HepG2 (cell line): ENCODE measurements at regions not wholly inside any gene's neighbourhood (a gene's known extent, or its start where the extent isn't known, plus 50 kb on each side); places are given as distances from the start of the nearest gene placed in this dataset.

Experiments used
- ATAC-seq: fragments of 200-7000 bp; cut with Tn5 transposase; 3 replicates; pipeline ENCODE4 v1.9.1; 2020; ENCODE audit warnings: mild to moderate bottlenecking, moderate library complexity
- BruUV-seq: library from RNA; stranded (reverse); fragments of 400-500 nt; replicated peaks from 2 replicates; lab custom pipeline; 2021; lab: Mats Ljungman, UMichigan
- CTCF ChIA-PET: fragments of 300-600 bp; formaldehyde crosslinking; extraction: SDS; loops from one replicate; lab custom pipeline; 2021; ENCODE audit warnings: low total read pairs, inconsistent platforms, low intra/inter-chr PET ratio; lab: Yijun Ruan, JAX
- POLR2A ChIA-PET: fragments of 350-600 bp; sonication (Branson Sonifier 250); formaldehyde crosslinking; loops from one replicate; lab custom pipeline; 2020; ENCODE audit warnings: antibody characterized with exemption, inconsistent platforms; lab: Yijun Ruan, JAX
- DNase-seq: peaks from one replicate; pipeline ENCODE4 v3.0.0-alpha.2; 2015; ENCODE audit warnings: low spot score
- FAIRE-seq: peaks from 3 replicates; lab custom pipeline; 2011; peaks lifted over from hg19 to GRCh38; lab: Jason Lieb, UNC
- H2AFZ ChIP-seq: one replicate; pipeline ENCODE4 v1.6.1; 2011; ENCODE audit warnings: low read length, inconsistent platforms
- H3K27ac ChIP-seq: fragments of 300-600 bp; 3 replicates; pipeline ENCODE4 v1.8.0; 2011; ENCODE audit warnings: mixed run types, mild to moderate bottlenecking, mixed read lengths, low read length, inconsistent platforms; ENCODE audit not compliant: insufficient read depth; ENCODE audit errors: extremely low read length
- H3K27me3 ChIP-seq, 2 experiments: fragments of 200-600 bp in 1 of 2; 2 replicates in 1 of 2; 3 replicates in 1 of 2; pipeline versions ENCODE4 v1.6.0 to v1.8.0; 2011; ENCODE audit warnings: low read length in 2 of 2, mild to moderate bottlenecking in 2 of 2, moderate library complexity in 2 of 2, inconsistent platforms in 1 of 2; ENCODE audit not compliant: insufficient read depth in 2 of 2, control insufficient read depth in 1 of 2
- H3K36me3 ChIP-seq, 2 experiments: fragments of 200-600 bp in 1 of 2; replicated peaks in 1 of 2; 2 replicates in 1 of 2; 3 replicates in 1 of 2; pipeline versions ENCODE4 v1.5.1 to v1.8.0; 2011; ENCODE audit warnings: low read length in 2 of 2, inconsistent platforms in 1 of 2; ENCODE audit not compliant: insufficient read depth in 2 of 2, control insufficient read depth in 1 of 2
- H3K4me1 ChIP-seq: 2 replicates; pipeline ENCODE4 v1.5.1; 2012; ENCODE audit warnings: low read length, inconsistent platforms; ENCODE audit not compliant: insufficient read depth
- H3K4me2 ChIP-seq: 2 replicates; pipeline ENCODE4 v1.6.0; 2011; ENCODE audit warnings: low read depth, low read length, inconsistent platforms
- H3K4me3 ChIP-seq, 3 experiments: fragments of 200-600 bp in 1 of 3; sonication (generic), shearing (Covaris generic) in 1 of 3; replicated peaks in 1 of 3; 2 replicates each; pipeline ENCODE4 v1.5.1; 2011 to 2016; ENCODE audit warnings: low read length in 3 of 3, inconsistent platforms in 2 of 3, low read depth in 2 of 3, mild to moderate bottlenecking in 2 of 3, control low read depth in 1 of 3, mixed read lengths in 1 of 3; ENCODE audit not compliant: insufficient read depth in 1 of 3
- H3K79me2 ChIP-seq: one replicate; pipeline ENCODE4 v1.6.1; 2011; ENCODE audit warnings: low read length, inconsistent platforms; ENCODE audit not compliant: insufficient read depth
- H3K9ac ChIP-seq: 2 replicates; pipeline ENCODE4 v1.6.0; 2011; ENCODE audit warnings: mild to moderate bottlenecking, low read depth, low read length, inconsistent platforms; ENCODE audit not compliant: insufficient read depth
- H3K9me3 ChIP-seq: 2 replicates; pipeline ENCODE4 v1.5.1; 2012; ENCODE audit warnings: mild to moderate bottlenecking, low read length
- H4K20me1 ChIP-seq: 2 replicates; pipeline ENCODE4 v1.6.0; 2011; ENCODE audit warnings: inconsistent platforms, mild to moderate bottlenecking, low read length, moderate library complexity; ENCODE audit not compliant: insufficient read depth
- CBX5 ChIP-seq: sonication (generic); formaldehyde crosslinking; IDR thresholded peaks from 2 replicates; pipeline ENCODE4 v1.4.0; 2020; ENCODE audit warnings: missing genetic modification reagents, borderline replicate concordance
- CEBPB ChIP-seq: IDR thresholded peaks from 2 replicates; pipeline ENCODE4 v1.6.1; 2011; ENCODE audit warnings: low read depth, low read length, improper control_type of control experiment, borderline replicate concordance
- KLF13 ChIP-seq: sonication (generic); formaldehyde crosslinking; IDR thresholded peaks from 2 replicates; pipeline ENCODE4 v1.4.0; 2020; ENCODE audit warnings: mild to moderate bottlenecking, missing genetic modification reagents
- PAX8 ChIP-seq: sonication (generic); formaldehyde crosslinking; IDR thresholded peaks from 2 replicates; pipeline ENCODE4 v1.8.0; 2022; ENCODE audit warnings: mild to moderate bottlenecking, missing genetic modification reagents, borderline replicate concordance
- POLR2AphosphoS5 ChIP-seq: IDR thresholded peaks from 2 replicates; pipeline ENCODE4 v1.6.1; 2012; ENCODE audit warnings: low read depth, low read length
- RAD21 ChIP-seq: fragments of 450-650 bp; formaldehyde crosslinking; IDR thresholded peaks from 2 replicates; pipeline ENCODE4 v1.5.0; 2020; ENCODE audit warnings: mild to moderate bottlenecking
- SOX13 ChIP-seq, 3 experiments: fragments of 450-650 bp in 1 of 3; sonication (generic) in 1 of 3; formaldehyde crosslinking in 1 of 3; IDR thresholded peaks in 2 of 3; conservative IDR thresholded peaks in 1 of 3; 2 replicates each; pipeline versions ENCODE4 v1.5.0 to v1.6.1; 2016 to 2020; ENCODE audit warnings: antibody characterized with exemption in 1 of 3, mild to moderate bottlenecking in 1 of 3, missing compliant biosample characterization in 1 of 3, missing genetic modification reagents in 1 of 3, moderate library complexity in 1 of 3
- ZBTB20 ChIP-seq: sonication (generic); formaldehyde crosslinking; IDR thresholded peaks from 2 replicates; pipeline ENCODE4 v1.8.1; 2023; ENCODE audit warnings: missing genetic modification reagents, low read depth, mild to moderate bottlenecking, borderline replicate concordance
- ZNF496 ChIP-seq: sonication (generic); formaldehyde crosslinking; IDR thresholded peaks from 2 replicates; pipeline ENCODE4 v1.8.1; 2023; ENCODE audit warnings: mild to moderate bottlenecking, moderate library complexity, missing genetic modification reagents; ENCODE audit not compliant: insufficient replicate concordance
- ZNF709 ChIP-seq: sonication (generic); formaldehyde crosslinking; IDR thresholded peaks from 2 replicates; pipeline ENCODE4 v1.5.0; 2020; ENCODE audit warnings: mild to moderate bottlenecking, missing genetic modification reagents
- ZNF839 ChIP-seq: sonication (generic); formaldehyde crosslinking; IDR thresholded peaks from 2 replicates; pipeline ENCODE4 v1.4.0; 2020; ENCODE audit warnings: missing genetic modification reagents, mild to moderate bottlenecking, borderline replicate concordance
- WGBS: methylation state at CpG from one replicate; pipeline ENCODE4 v1.1.6; 2017; ENCODE audit warnings: low lambda C conversion rate; 5-methylcytosine and 5-hydroxymethylcytosine counted together
- in situ Hi-C: cut with HindIII; loops from 2 replicates; pipeline ENCODE4 v1.10.0; 2017; ENCODE audit warnings: low pct_unique_long_range_greater_than_20kb; ENCODE audit not compliant: extremely low pct_ligation_motif_present
- intact Hi-C: fragments of 100-400 bp; cut with micrococcal nuclease; formaldehyde crosslinking; loops from one replicate; pipeline ENCODE4 v1.10.0; 2022; ENCODE audit not compliant: unreplicated experiment
- TF ChIP-seq, protein P1 (sequence below): sonication (generic); formaldehyde crosslinking; IDR thresholded peaks from 2 replicates; pipeline ENCODE4 v1.4.0; 2020; ENCODE audit warnings: missing genetic modification reagents, borderline replicate concordance
- TF ChIP-seq, protein P2 (sequence below): sonication (generic); formaldehyde crosslinking; IDR thresholded peaks from 2 replicates; pipeline ENCODE4 v1.5.1; 2020; ENCODE audit warnings: mild to moderate bottlenecking, missing genetic modification reagents

DNA sequence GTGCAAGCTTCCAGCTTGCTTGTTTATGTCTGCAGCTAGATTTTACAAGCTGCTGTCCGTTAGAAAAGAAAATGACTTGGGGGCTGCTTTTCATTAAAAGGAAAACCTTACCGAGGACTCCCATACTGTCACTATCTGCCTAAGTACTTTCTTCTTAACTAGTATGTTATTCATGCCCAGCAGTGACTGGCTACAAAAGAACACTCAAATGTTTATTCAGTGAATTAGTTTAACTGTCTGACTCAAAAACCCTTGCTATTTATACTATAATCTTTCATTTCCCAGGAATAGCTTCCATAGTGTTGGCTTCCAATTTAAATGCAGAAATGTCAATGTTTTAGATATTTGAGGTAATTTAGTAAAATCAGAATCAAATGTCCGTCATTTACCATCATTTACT, 164.9 kb downstream of the DTHD1 start (continued):
- no peak for TF ChIP-seq SOX13 (IDR thresholded peaks at IDR 0.05)
- TF ChIP-seq SOX13 (CRISPR knock-in tag; conservative IDR thresholded peaks at IDR 0.05 in 1 of 2, IDR thresholded peaks at IDR 0.05 in 1 of 2): no peak
- no peak for TF ChIP-seq RAD21

DNA sequence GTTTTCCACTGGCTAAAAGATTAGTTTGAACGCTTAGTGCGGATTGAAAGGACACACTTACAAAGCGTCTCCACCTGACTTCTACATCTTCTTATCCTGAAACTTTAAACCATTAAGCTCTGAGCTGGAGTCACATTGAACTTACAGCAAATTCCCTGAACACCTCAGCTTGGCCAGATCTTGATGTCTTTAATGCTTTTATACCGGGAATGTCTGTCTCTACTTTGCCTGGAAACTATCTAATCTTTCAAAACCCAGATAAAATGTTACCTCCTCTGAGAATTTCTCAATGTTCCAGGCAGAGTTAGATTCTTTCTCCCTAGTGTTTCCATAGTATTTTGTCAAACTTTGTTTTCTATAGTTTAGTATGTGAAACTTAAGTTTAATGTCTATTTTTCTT, 179.9 kb downstream of the DTHD1 start:
- no peak overlapping the region for H3K27ac ChIP-seq
- no peak for TF ChIP-seq ZBTB20 (CRISPR knock-in tag)
- no peak for TF ChIP-seq PAX8
- TF ChIP-seq ZNF496 (CRISPR knock-in tag): no peak
- no peak for TF ChIP-seq CEBPB
- no peak for TF ChIP-seq ZNF839
- TF ChIP-seq, protein P1, sequence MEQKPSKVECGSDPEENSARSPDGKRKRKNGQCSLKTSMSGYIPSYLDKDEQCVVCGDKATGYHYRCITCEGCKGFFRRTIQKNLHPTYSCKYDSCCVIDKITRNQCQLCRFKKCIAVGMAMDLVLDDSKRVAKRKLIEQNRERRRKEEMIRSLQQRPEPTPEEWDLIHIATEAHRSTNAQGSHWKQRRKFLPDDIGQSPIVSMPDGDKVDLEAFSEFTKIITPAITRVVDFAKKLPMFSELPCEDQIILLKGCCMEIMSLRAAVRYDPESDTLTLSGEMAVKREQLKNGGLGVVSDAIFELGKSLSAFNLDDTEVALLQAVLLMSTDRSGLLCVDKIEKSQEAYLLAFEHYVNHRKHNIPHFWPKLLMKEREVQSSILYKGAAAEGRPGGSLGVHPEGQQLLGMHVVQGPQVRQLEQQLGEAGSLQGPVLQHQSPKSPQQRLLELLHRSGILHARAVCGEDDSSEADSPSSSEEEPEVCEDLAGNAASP: no peak
- TF ChIP-seq KLF13 (CRISPR knock-in tag): no peak
- no peak for TF ChIP-seq POLR2AphosphoS5
- TF ChIP-seq, protein P2, sequence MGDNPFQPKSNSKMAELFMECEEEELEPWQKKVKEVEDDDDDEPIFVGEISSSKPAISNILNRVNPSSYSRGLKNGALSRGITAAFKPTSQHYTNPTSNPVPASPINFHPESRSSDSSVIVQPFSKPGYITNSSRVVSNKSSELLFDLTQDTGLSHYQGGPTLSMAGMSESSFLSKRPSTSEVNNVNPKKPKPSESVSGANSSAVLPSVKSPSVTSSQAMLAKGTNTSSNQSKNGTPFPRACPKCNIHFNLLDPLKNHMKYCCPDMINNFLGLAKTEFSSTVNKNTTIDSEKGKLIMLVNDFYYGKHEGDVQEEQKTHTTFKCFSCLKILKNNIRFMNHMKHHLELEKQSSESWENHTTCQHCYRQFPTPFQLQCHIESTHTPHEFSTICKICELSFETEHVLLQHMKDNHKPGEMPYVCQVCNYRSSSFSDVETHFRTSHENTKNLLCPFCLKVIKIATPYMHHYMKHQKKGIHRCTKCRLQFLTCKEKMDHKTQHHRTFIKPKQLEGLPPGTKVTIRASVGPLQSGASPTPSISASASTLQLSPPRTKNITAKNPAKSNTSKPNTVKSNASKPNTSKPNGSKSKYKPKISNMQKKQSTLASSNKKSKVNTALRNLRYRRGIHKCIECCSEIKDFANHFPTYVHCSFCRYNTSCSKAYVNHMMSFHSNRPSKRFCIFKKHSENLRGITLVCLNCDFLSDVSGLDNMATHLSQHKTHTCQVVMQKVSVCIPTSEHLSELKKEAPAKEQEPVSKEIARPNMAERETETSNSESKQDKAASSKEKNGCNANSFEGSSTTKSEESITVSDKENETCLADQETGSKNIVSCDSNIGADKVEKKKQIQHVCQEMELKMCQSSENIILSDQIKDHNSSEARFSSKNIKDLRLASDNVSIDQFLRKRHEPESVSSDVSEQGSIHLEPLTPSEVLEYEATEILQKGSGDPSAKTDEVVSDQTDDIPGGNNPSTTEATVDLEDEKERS: no peak
- TF ChIP-seq CBX5 (CRISPR knock-in tag): no peak
- no peak for TF ChIP-seq ZNF709 (CRISPR knock-in tag)
- H3K4me2 ChIP-seq: no peak overlapping the region
- in situ Hi-C loops: no loop called here
- no peaks in the 10 kb centered on the region for H3K36me3 ChIP-seq
- BruUV-seq: no TSS peak
- no peaks in the 10 kb centered on the region for H3K9me3 ChIP-seq
- intact Hi-C loops: no loop called here
- no peak for ATAC-seq
- no peaks in the 10 kb centered on the region for H3K79me2 ChIP-seq
- H3K27me3 ChIP-seq: no peaks in the 10 kb centered on the region
- DNase-seq: no peak
- POLR2A ChIA-PET: no interaction called here
- 39% methylated on average over 4 of the region's 4 CpGs for WGBS
- no peak for FAIRE-seq
- CTCF ChIA-PET: no interaction called here
- no peak overlapping the region for H2AFZ ChIP-seq
- H3K4me3 ChIP-seq: no peak overlapping the region
- no peaks in the 10 kb centered on the region for H3K4me1 ChIP-seq
- no peaks in the 10 kb centered on the region for H4K20me1 ChIP-seq
- no peak overlapping the region for H3K9ac ChIP-seq
